ENCODE measurements at regions not wholly inside any gene's neighbourhood (a gene's known extent, or its start where the extent isn't known, plus 50 kb on each side); places are given as distances from the start of the nearest gene placed in this dataset.
"Not testable (repeated sequence)": the region's sequence is repeated elsewhere in the genome, so short reads cannot be mapped to it uniquely, and the experiment has no call there.

- no peaks in the 10 kb centered on the region for H3K79me2 ChIP-seq (ENCODE audit: control insufficient read depth, low read length)
- H3K9me3 ChIP-seq (ENCODE audit: control insufficient read depth, insufficient read depth, low read length): no peaks in the 10 kb centered on the region
- no peak overlapping the region for H3K4me3 ChIP-seq (ENCODE audit: low read length)
- H3K27me3 ChIP-seq (ENCODE audit: control insufficient read depth, low read length): peaks cover 14% of the 10 kb centered on the region; the same call in 1 of the 2 replicates
- TF ChIP-seq EZH2phosphoT487 (IDR thresholded peaks at IDR 0.05; ENCODE audit: borderline replicate concordance, low read length): no peak
- no peak for TF ChIP-seq CTCF (IDR thresholded peaks at IDR 0.05; ENCODE audit: low read depth, low read length, poor library complexity, severe bottlenecking)
- no peaks in the 10 kb centered on the region for H4K20me1 ChIP-seq (ENCODE audit: control insufficient read depth, insufficient read depth, low read depth, low read length)
- no peaks in the 10 kb centered on the region for H3K36me3 ChIP-seq (ENCODE audit: control insufficient read depth, low read length)
- no peaks in the 10 kb centered on the region for H3F3A ChIP-seq (ENCODE audit: control insufficient read depth, insufficient read depth)
- H3K4me2 ChIP-seq (ENCODE audit: low read length): no peak overlapping the region
- H3K27ac ChIP-seq (ENCODE audit: low read depth, low read length): no peak overlapping the region
- H3K4me1 ChIP-seq (ENCODE audit: control insufficient read depth, low read length): no peaks in the 10 kb centered on the region
- H3K9me2 ChIP-seq (replicated peaks; ENCODE audit: control insufficient read depth, low read length): no peaks in the 10 kb centered on the region
Observed at GRCh38 chr10:14423111-14423744, 92.5 kb upstream of the FRMD4A start.

GRCh38 chr10:14422431-14422830 is 91.7 kb upstream of the FRMD4A start:
- Histone ChIP-seq H3F3A (ENCODE audit: control insufficient read depth, insufficient read depth) (no peaks in the 10 kb centered on the region), H3K9me3 (ENCODE audit: control insufficient read depth, insufficient read depth, low read length) (no peaks in the 10 kb centered on the region), H3K36me3 (ENCODE audit: control insufficient read depth, low read length) (no peaks in the 10 kb centered on the region), H3K27me3 (ENCODE audit: control insufficient read depth, low read length) (peaks cover 19% of the 10 kb centered on the region; the same call in 1 of the 2 replicates), H3K9me2 (replicated peaks; ENCODE audit: control insufficient read depth, low read length) (no peaks in the 10 kb centered on the region), H3K4me2 (ENCODE audit: low read length) (no peak overlapping the region), H3K27ac (ENCODE audit: low read depth, low read length) (no peak overlapping the region), H3K4me3 (ENCODE audit: low read length) (no peak overlapping the region), H4K20me1 (ENCODE audit: control insufficient read depth, insufficient read depth, low read depth, low read length) (no peaks in the 10 kb centered on the region), H3K4me1 (ENCODE audit: control insufficient read depth, low read length) (no peaks in the 10 kb centered on the region), H3K79me2 (ENCODE audit: control insufficient read depth, low read length) (no peaks in the 10 kb centered on the region)
- no peak for TF ChIP-seq CTCF (IDR thresholded peaks at IDR 0.05; ENCODE audit: low read depth, low read length, poor library complexity, severe bottlenecking)
- TF ChIP-seq EZH2phosphoT487 (IDR thresholded peaks at IDR 0.05; ENCODE audit: borderline replicate concordance, low read length): no peak

- Histone ChIP-seq H3K4me3 (ENCODE audit: low read length) (no peak overlapping the region), H3F3A (ENCODE audit: control insufficient read depth, insufficient read depth) (no peaks in the 10 kb centered on the region), H3K79me2 (ENCODE audit: control insufficient read depth, low read length) (no peaks in the 10 kb centered on the region), H3K9me2 (replicated peaks; ENCODE audit: control insufficient read depth, low read length) (no peaks in the 10 kb centered on the region), H4K20me1 (ENCODE audit: control insufficient read depth, insufficient read depth, low read depth, low read length) (no peaks in the 10 kb centered on the region), H3K4me2 (ENCODE audit: low read length) (no peak overlapping the region), H3K27ac (ENCODE audit: low read depth, low read length) (no peak overlapping the region), H3K27me3 (ENCODE audit: control insufficient read depth, low read length) (peaks cover 19% of the 10 kb centered on the region; the same call in 1 of the 2 replicates), H3K9me3 (ENCODE audit: control insufficient read depth, insufficient read depth, low read length) (no peaks in the 10 kb centered on the region), H3K36me3 (ENCODE audit: control insufficient read depth, low read length) (no peaks in the 10 kb centered on the region), H3K4me1 (ENCODE audit: control insufficient read depth, low read length) (no peaks in the 10 kb centered on the region)
- TF ChIP-seq CTCF (IDR thresholded peaks at IDR 0.05; ENCODE audit: low read depth, low read length, poor library complexity, severe bottlenecking): no peak
Observed at GRCh38 chr10:14421941-14422340, 91.2 kb upstream of the FRMD4A start.

GRCh38 chr10:14417336-14417735 is 86.6 kb upstream of the FRMD4A start:
- not testable (repeated sequence) for H3K36me3 ChIP-seq (ENCODE audit: control insufficient read depth, low read length); H4K20me1 ChIP-seq (ENCODE audit: control insufficient read depth, insufficient read depth, low read depth, low read length); H3K9me2 ChIP-seq (replicated peaks; ENCODE audit: control insufficient read depth, low read length); H3K27ac ChIP-seq (ENCODE audit: low read depth, low read length); H3K4me2 ChIP-seq (ENCODE audit: low read length); H3K4me3 ChIP-seq (ENCODE audit: low read length); H3K4me1 ChIP-seq (ENCODE audit: control insufficient read depth, low read length); H3K79me2 ChIP-seq (ENCODE audit: control insufficient read depth, low read length); H3F3A ChIP-seq (ENCODE audit: control insufficient read depth, insufficient read depth); H3K9me3 ChIP-seq (ENCODE audit: control insufficient read depth, insufficient read depth, low read length)
- H3K27me3 ChIP-seq (ENCODE audit: control insufficient read depth, low read length): peaks cover 25% of the 10 kb centered on the region
